Osteoblast (primary cell): ENCODE measurements at regions not wholly inside any gene's neighbourhood (a gene's known extent, or its start where the extent isn't known, plus 50 kb on each side); places are given as distances from the start of the nearest gene placed in this dataset.

Experiments used
- DNase-seq: peaks from one replicate; pipeline ENCODE4 v3.0.0; 2011; ENCODE audit warnings: low spot score, mixed read lengths; ENCODE audit not compliant: insufficient read length; ENCODE audit errors: missing footprints
- H2AFZ ChIP-seq: 2 replicates; pipeline ENCODE4 v1.6.0; 2011; ENCODE audit warnings: mild to moderate bottlenecking, low read length
- H3K27ac ChIP-seq: 2 replicates; pipeline ENCODE4 v1.5.1; 2011; ENCODE audit warnings: mild to moderate bottlenecking, low read depth, low read length, moderate library complexity
- H3K27me3 ChIP-seq: 2 replicates; pipeline ENCODE4 v1.6.0; 2012; ENCODE audit warnings: mild to moderate bottlenecking, control low read depth, inconsistent platforms, low read length, moderate library complexity; ENCODE audit not compliant: insufficient read depth
- H3K36me3 ChIP-seq: 2 replicates; pipeline ENCODE4 v1.5.1; 2011; ENCODE audit warnings: mild to moderate bottlenecking, low read length, control low read depth, moderate library complexity; ENCODE audit not compliant: insufficient read depth
- H3K4me1 ChIP-seq: 2 replicates; pipeline ENCODE4 v1.5.1; 2011; ENCODE audit warnings: mild to moderate bottlenecking, low read length, control low read depth, moderate library complexity; ENCODE audit not compliant: insufficient read depth
- H3K4me2 ChIP-seq: 2 replicates; pipeline ENCODE4 v1.6.0; 2011; ENCODE audit warnings: mild to moderate bottlenecking, low read length; ENCODE audit not compliant: insufficient read depth
- H3K4me3 ChIP-seq: fragments of 200-600 bp; sonication (generic); 3 replicates; pipeline ENCODE4 v1.5.1; 2012; ENCODE audit warnings: mild to moderate bottlenecking, low read length, inconsistent platforms; ENCODE audit not compliant: insufficient read depth
- H3K79me2 ChIP-seq: 2 replicates; pipeline ENCODE4 v1.6.0; 2012; ENCODE audit warnings: mild to moderate bottlenecking, low read length, control low read depth, inconsistent platforms; ENCODE audit not compliant: insufficient read depth
- H3K9me3 ChIP-seq: 2 replicates; pipeline ENCODE4 v1.5.1; 2011; ENCODE audit warnings: low read depth, low read length, control low read depth
- H4K20me1 ChIP-seq: 2 replicates; pipeline ENCODE4 v1.6.0; 2012; ENCODE audit warnings: mild to moderate bottlenecking, low read length, control low read depth; ENCODE audit not compliant: insufficient read depth
- CTCF ChIP-seq: IDR thresholded peaks from 2 replicates; pipeline ENCODE4 v1.5.1; 2011; ENCODE audit warnings: mild to moderate bottlenecking, low read depth, low read length, moderate library complexity; ENCODE audit errors: extremely low read depth

- Histone ChIP-seq H2AFZ (no peak overlapping the region), H3K36me3 (no peaks in the 10 kb centered on the region), H3K27ac (no peak overlapping the region), H3K4me1 (no peaks in the 10 kb centered on the region), H3K27me3 (no peaks in the 10 kb centered on the region), H3K4me3 (no peak overlapping the region), H3K79me2 (no peaks in the 10 kb centered on the region), H4K20me1 (no peaks in the 10 kb centered on the region), H3K4me2 (no peak overlapping the region), H3K9me3 (no peaks in the 10 kb centered on the region)
- TF ChIP-seq CTCF, result no peak
- no peak for DNase-seq
Measured at GRCh38 chr4:183831683-183832082, 73.4 kb upstream of the STOX2 start.

GRCh38 chr4:183832776-183833450 lies 72.2 kb upstream of the STOX2 start:
- H3K4me3 ChIP-seq, result no peak overlapping the region
- H3K79me2 ChIP-seq, result no peaks in the 10 kb centered on the region
- no peaks in the 10 kb centered on the region for H3K36me3 ChIP-seq
- H3K27ac ChIP-seq, result no peak overlapping the region
- no peaks in the 10 kb centered on the region for H3K9me3 ChIP-seq
- H4K20me1 ChIP-seq, result no peaks in the 10 kb centered on the region
- DNase-seq, result no peak
- TF ChIP-seq CTCF, result no peak
- no peaks in the 10 kb centered on the region for H3K27me3 ChIP-seq
- no peak overlapping the region for H3K4me2 ChIP-seq
- H3K4me1 ChIP-seq, result no peaks in the 10 kb centered on the region
- H2AFZ ChIP-seq, result no peak overlapping the region

GRCh38 chr4:183834252-183834651 lies 70.9 kb upstream of the STOX2 start:
- H3K36me3 ChIP-seq, result no peaks in the 10 kb centered on the region
- H3K4me1 ChIP-seq, result no peaks in the 10 kb centered on the region
- no peak overlapping the region for H3K4me3 ChIP-seq
- H3K27ac ChIP-seq, result no peak overlapping the region
- no peak for DNase-seq
- no peaks in the 10 kb centered on the region for H3K9me3 ChIP-seq
- H2AFZ ChIP-seq, result no peak overlapping the region
- no peaks in the 10 kb centered on the region for H3K27me3 ChIP-seq
- H3K79me2 ChIP-seq, result no peaks in the 10 kb centered on the region
- no peak overlapping the region for H3K4me2 ChIP-seq
- no peak for TF ChIP-seq CTCF
- no peaks in the 10 kb centered on the region for H4K20me1 ChIP-seq

- no peaks in the 10 kb centered on the region for H3K79me2 ChIP-seq
- H4K20me1 ChIP-seq, result no peaks in the 10 kb centered on the region
- no peaks in the 10 kb centered on the region for H3K4me1 ChIP-seq
- H3K27me3 ChIP-seq, result no peaks in the 10 kb centered on the region
- no peak overlapping the region for H3K27ac ChIP-seq
- no peak overlapping the region for H2AFZ ChIP-seq
- no peak overlapping the region for H3K4me3 ChIP-seq
- H3K36me3 ChIP-seq, result no peaks in the 10 kb centered on the region
- no peaks in the 10 kb centered on the region for H3K9me3 ChIP-seq
- no peak for TF ChIP-seq CTCF
- no peak for DNase-seq
- H3K4me2 ChIP-seq, result no peak overlapping the region
Measured at GRCh38 chr4:183837222-183837621, 67.9 kb upstream of the STOX2 start.
